GM19035 (cell line): ENCODE measurements at regions not wholly inside any gene's neighbourhood (a gene's known extent, or its start where the extent isn't known, plus 50 kb on each side); places are given as distances from the start of the nearest gene placed in this dataset.
"Not testable (repeated sequence)": the region's sequence is repeated elsewhere in the genome, so short reads cannot be mapped to it uniquely, and the experiment has no call there.

Source experiments
- ATAC-seq: cut with Tn5 transposase; IDR thresholded peaks from one replicate; pipeline ENCODE4 v1.9.1; 2021; ENCODE audit not compliant: unreplicated experiment

DNA sequence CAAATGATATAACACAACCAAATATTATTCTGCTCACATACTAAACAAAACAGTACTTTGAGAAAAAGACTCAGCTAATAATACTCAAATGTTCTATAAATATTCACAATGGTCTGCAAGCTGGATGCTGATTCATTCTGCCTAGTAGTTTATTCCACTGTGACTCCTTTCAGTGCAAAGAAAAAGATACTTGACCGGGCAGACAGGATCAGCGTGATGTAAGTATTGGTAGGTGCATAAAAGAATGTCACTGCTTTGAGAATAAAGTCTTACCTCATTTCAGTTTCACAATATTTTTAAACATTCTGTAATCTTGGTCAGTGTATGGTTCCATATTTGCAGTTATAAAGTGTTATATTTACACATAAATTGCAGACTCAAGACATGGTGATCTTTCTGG, 223.0 kb upstream of the NUDT12 start:
- ATAC-seq: no peak

DNA sequence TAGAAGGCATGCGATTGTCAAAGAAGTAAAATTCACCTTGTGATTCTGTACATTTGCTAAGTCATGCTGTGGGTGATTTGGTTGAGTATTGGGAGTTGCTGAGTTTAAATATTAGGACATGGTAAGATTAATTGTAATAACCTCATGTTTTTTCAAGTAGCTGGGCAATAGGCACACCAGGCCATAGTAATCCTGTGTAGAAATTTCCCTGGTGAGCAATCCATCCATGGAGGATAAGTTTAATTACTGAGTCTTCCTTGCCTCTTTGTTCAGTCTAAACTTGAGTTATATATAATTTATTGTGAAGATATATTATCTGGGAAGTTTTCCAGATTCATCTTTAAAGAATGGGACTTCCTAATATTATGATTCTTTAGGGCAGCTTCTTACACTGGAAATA, 221.1 kb upstream of the NUDT12 start:
- no peak for ATAC-seq

DNA sequence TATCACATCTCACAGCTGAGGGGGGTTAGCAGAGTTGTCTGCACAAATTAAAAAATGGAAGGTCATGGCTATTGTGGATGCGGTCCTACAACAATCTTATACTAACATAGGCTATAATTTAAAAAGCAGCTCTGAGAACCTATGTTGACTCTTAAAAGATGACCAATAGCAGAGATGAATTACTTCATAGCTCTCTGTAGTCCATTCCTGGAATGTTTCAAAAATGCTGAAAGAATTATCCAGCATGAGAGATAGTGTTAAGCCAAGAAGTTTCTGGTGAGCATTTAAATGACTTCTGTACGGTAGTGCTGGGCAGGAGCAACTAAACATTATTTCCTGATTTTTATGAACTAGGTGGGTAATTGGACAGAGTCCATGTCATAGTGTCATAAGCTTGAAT, 218.2 kb upstream of the NUDT12 start:
- no peak for ATAC-seq

DNA sequence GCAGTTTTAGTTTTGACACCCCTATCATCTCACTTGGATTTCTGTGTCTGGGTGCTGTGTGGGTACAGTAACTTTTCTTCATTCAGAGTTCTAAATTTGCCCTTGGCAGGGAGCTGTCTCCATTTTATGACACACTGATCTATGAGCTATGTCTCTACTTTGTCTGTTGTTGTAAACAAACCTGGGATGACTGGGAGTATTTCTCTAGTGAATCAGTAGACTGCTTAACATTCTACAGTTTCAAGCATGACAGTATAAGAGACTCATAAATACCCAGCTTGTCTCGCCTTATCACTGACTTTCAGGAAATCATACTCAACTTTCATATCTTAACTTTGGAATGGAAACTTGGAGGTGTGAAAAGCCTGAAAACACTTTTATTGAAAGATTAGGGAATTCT, 212.1 kb upstream of the NUDT12 start:
- ATAC-seq: no peak

DNA sequence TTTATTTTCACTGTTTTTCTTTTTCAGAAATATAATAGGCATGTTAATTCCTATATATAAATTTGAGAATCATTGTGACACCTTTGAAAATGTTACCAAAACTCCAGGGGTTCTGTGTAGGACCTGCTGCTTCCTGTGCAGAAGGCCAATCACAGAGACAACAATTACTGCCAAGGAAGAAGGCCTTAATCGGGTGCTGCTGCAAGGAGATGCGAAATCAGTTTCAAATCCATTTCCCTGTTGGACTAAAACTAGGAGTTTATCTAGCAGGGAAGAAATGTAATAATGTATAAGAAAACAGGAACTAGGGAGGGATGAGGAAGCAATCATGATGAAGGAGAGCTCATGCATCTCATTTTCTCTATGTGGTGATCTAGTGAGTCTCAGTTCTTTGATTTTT, 209.7 kb upstream of the NUDT12 start:
- ATAC-seq: no peak

DNA sequence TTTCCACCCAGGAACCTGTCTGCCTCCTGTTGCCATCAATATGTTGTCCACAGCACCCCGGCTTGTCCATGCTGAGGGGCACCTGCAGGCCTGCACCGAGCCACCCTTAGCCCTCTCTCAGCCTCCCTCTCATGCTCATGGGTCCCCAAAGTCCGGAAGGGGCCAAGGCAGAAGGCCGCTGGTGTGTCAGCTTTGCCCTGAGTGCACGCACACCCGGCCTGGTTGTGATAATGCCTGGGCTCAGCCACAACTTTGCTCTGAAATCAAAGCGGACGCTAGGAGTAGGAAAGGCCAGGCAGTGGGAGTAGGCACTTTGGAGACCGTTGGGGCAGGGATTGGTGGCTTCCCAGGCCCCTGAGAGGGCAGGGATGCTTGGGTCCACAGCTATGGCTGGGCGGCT, 201.8 kb upstream of the NUDT12 start:
- no peak for ATAC-seq

DNA sequence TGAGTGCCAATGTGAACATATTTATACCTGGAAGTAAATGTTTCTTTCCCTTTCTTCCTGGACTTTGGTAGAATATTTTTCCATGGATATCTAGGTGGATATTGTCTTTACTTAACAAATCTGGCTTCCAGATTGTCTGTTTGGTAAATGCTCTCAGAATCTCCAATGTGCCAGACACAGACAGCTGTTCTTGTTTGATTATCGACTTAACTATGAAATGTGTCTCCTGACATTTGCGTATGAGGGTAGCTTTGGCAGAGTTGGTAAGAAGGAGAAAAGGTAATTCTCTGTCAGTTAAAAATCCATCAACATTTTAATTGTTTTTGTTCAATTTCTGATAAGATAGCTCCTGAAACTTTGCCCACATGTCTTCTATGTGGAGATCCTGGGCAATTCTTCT, 196.4 kb upstream of the NUDT12 start:
- ATAC-seq: no peak

DNA sequence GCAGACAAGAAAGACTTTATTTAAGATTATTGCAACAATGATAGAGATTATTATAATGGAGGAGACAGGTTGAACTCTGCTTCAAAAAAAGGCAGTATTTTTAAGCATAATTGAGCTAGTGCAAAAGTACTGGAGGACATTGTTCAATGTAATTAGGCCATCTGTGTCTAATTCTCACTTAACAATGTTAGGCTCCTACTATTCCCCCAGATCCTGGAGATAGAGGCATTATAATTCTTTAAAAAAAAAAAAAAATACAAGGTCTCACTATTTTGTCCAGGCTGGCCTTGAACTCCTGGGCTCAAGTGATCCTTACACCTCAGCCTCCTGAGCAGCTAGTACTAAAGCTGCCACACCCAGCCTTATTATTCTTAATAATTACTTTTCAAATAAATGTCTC, 193.4 kb upstream of the NUDT12 start:
- ATAC-seq: no peak

DNA sequence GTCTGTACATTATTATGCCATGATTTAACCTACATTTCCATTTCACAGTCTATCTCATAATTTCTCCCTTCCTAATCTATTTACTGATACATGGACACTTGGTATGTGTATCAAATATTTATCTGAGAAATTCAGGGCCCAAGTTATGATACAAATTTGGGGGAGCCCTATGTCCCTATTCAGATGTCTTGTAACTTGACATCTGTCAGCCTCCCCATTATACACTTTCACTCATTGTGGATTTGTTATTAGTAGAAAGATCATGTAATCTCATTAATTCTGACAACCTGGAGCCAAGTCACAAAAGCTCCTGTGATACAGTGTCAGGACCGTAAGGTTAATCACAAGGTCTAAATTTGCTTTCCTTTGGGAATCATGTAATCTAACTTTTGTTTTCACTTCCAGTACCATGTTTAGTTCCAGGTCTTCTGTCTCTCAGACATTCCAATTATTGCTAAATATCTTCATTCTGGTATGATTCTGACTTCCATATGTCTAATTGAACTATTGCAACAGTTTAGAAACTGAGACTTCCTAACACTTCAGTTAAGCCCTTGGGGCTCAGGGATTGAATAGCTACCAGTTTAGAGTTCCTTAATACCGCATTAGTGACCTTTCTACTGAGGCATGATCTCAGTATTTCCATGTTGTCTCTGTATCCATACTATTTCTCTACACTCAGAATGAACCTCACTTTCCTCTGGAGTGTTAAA, 182.9 kb upstream of the NUDT12 start:
- ATAC-seq: no peak

DNA sequence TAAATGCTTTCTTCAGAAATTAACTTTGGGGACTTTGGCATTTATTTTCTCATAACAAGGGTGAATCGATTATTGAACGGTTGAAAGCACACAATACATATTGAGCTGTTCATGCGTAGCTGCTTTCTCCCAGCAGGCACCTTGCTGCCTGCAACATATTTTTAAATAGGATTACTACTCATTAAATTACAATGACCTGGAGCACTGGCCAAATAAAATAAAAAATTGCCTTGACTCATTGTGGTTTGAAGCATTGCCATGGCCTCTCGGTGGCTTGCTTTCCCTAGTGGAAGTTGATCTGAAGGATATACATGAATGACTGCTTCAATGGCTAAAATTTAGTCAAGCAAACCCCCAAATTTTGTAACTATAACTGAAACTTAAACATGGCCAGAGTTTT, 181.6 kb upstream of the NUDT12 start:
- ATAC-seq: no peak

DNA sequence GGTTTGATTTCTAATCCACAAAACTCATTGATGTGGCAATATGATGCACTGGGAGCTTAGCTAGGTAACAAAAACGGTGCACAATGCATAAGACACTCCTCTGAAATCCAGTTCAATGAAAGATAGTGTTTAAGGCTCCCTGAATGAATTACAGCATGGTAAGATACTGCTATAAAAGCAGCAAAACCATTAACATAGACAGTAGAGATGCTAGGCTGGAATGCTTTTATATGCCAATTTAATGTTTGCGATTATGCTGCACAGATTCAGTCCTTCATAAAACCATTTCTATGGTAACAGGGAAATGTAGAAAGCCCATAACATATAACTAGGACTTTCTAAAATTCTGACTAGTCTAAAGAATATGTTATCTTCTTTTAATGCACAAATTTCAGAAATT, 180.8 kb upstream of the NUDT12 start:
- ATAC-seq: no peak

DNA sequence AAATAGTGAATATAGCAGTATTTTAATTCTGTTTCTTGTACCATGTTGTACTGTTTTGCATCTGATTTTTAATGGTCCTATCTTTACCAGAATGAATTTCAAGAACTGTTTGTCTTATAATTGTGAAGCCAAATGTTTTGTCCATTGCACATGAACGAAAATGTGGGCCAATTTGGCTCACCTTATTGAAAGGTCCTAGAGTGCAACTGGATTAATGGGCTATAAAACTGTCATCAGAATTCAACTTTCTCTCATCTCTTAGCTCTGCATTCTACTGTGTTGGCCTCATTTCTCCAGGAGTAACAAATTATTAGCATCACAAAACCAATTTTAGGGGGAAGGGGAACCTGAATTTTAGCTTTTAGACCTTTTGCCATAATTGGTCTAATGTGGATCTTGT, 179.4 kb upstream of the NUDT12 start:
- no peak for ATAC-seq

DNA sequence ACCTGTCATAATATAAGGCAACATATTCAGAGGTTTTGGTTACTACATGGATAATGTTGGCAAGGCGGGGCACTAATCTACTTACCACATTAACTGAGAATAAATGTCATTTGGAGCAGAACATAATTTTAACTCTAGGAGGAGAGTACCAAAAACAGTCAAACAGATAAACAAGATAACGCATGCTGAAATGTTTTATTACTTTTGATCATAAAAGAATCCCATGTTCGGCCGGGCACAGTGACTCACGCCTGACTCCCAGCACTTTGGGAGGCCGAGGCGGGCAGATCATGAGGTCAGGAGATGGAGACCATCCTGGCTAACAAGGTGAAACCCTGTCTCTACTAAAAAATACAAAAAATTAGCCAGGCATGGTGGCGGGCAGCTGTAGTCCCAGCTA, 173.8 kb upstream of the NUDT12 start:
- not testable (repeated sequence) for ATAC-seq

DNA sequence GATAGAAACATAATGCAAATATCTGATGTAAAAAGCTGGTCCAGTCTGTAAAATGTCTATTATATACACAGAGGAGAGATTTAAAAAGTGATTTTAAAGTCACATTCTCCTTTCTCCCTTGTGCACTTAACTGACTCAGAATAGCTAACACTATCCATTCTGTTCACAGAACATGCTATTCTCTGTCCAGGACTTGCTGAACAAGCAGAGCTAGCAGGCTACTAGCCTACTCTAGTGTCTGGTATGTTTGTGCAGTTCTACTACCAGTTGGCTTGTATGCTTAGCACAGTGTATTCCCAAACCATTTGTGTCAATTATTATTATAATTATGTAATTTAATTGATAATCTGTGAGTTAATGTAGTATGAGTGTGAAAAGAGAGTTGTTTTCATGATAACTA, 161.7 kb upstream of the NUDT12 start:
- ATAC-seq: no peak

DNA sequence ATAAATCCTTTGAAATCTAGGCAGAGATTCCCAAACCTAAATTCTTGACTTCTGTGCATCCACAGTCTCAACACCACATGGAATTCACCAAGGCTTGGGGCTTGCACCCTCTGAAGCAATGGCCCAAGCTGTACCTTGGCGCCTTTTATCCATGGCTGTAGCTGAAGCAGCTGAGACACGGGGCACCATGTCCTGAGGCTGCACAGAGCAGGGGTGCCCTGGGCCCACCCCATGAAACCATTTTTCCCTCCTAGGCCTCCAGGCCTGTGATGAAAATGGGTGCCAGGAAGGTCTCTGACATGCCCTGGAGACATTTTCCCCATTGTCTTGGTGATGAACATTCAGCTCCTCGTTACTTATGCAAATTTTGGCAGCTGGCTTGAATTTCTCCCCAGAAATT, 158.6 kb upstream of the NUDT12 start:
- no peak for ATAC-seq

DNA sequence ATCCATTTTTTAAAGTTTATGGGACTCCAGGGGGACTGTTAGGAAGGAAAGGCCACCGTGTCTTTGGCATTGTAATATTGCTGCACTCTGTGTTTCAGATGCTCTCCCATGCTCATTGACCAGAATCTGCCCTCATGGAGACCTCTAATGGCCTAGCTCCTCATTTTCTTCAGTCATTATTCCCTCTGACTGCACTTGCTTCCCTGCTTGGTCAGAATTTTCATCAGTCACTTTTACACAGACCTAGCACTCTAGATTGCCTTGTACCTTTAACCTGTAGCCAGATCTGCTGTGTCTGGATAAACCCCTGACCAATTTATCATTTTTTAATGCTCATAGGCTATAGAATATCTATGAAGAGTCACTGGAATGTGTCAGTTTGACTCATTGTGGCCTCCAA, 155.5 kb upstream of the NUDT12 start:
- ATAC-seq: no peak

DNA sequence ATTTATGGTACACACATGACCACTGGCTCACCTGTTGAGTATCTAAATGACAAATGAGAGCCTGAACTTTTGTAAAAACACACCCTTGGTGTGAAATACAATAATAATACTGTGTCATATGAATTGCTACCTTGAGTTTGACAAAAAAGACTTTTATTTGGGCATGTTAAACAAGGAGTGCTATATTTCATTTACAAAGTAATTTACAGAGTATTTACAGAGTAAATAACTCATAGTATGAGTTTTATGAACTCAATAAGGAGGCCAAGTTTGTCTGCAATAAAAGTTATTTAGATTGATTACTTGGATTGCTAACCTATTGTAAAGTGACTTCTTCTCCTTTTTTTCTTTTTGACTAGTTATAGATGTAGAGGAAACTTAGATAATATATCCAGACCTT, 146.0 kb upstream of the NUDT12 start:
- no peak for ATAC-seq

DNA sequence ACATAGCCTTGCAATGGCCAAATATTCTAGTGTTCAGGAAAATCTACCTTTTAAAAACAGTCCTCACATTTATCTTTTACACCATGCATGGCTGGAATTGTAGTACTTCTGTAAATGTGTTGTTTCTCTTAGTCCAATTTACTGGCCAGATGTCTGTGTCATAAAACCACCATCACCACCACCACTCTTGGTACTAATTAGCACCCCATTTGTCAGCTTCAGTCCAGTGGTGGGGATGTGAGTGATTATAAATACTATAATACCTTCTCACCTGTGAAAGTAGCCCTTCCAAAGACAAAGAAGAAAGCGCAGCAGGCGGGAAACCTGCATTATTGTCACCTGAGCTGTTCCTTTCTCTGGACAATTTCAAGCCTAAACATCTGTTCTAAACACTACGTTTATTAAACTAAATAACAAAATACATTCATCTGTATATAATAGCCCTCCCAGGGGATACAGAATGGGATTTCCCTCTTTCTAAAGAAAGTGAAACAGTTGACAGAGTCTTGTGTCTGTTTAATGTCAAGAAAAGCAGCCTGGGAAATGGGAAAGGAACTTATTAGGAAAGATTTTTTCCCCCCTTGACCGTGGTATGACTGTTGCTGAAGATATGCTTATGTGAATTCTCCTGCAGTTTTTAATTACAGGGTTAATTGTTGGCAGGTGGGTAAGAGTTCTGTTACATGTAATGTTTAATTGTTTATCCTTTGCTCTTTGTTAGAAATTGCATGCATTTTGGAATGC, 144.5 kb upstream of the NUDT12 start:
- ATAC-seq: no peak

DNA sequence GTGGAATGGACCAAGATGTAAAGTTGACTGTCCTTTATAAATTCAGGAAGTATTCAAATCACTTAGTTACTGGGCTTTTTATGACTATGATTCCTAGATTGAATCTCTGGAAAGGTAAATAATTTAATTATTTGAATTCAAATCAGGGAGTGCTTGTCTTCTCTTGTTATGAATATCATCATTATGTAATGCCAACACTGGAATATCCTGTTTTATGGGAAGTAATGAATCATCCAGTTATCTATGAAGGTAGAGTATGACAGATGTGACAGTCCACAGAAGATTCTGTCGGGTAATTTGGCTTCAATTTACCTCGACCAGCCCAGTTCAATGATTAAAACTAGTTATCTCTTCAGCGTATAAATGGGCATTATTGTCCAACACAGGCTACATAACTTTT, 141.0 kb upstream of the NUDT12 start:
- no peak for ATAC-seq

DNA sequence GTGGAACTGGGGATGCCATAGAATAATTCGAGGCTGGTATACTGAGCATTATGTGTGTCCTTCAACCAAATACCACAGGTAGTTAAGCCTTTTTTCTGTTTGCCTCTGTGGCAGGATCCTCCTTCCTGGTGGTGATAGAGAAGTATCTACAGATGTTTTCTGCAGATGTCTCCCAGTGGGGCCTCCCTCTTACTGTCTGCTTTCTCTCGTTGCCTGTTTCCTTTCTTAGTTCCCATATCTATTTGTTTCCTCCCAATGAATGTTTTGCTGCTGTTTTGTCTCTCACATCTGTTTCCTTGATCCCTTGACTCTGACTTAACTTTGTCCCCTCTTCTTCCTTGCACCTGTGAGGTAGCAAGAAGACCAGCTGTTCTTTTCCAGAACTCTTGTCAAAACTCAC, 130.9 kb upstream of the NUDT12 start:
- no peak for ATAC-seq

DNA sequence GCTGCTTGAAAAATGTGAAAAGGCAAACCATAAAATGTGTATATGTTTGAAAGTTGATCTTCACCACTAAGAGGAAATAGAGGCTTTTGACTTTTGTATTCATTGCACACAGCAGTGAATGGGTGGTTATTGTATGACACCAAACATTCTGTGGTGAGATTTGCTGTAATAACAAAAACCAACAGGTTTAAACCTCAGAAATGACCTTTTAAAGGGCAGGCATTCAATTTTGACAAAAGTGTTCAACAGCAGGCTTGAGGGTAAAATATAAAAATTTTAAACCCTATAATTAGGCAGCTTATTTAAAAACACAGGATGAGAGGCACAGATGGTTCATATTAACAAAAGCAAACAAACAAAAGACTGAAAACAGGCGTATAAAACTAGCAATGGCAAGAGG, 128.1 kb upstream of the NUDT12 start:
- ATAC-seq: no peak

DNA sequence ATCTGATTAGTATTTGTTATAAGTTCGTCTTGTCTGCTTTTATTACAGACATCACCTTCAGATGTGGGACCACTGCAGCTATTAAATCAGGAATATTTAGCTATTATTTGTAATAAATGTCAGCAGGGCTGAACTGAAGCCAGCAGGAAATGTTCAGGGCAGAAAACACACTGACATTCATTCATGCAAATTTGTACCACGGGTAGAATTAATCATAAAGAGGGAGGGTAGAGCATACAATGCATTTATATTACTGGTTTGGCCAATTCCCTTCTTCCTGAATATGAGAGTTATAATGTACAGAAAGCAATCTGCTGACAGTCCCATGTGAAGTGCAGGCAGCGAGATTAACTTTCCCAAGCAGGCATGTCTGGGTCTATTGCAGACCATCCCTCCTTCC, 117.3 kb upstream of the NUDT12 start:
- no peak for ATAC-seq

DNA sequence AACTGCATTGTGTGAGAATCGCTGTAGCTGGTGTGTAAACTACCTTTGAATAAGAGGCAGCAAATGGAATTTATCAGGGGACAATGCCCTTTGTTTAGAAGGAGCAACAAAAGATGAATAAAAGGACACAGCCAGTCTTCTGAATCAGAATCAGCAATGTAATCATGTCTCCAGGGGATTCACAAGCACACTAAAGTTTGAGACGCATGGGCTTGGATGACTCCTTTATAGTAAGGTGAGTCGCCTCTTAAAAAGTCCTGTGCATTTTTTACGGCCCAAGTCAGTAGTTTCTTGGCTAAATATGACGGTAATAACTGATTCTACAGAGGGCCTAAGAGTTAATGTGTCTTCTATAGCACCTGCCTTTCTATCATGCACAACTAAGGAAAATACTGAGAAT, 113.6 kb upstream of the NUDT12 start:
- ATAC-seq: not testable (repeated sequence)
